ENCODE measurements at regions not wholly inside any gene's neighbourhood (a gene's known extent, or its start where the extent isn't known, plus 50 kb on each side); places are given as distances from the start of the nearest gene placed in this dataset.

DNA sequence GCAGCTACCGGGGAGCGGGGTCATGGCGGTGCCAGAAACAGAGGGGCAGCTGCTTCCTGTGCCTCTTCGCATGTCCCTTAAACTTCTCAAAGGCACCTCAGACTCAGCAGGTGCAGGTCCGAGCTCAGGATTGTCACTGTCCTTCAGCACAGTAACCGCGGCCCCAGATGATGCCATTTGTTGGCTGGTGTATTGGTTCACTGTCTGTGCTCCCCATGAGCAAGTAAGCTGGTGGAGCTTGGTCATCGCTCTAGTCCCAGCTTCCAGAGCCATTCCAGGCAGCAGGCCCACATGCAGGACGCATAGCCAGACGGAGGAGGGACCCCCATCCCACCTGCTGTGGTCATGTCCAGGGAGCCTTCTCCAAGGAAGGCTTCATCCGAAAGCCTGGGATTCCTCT, 154.0 kb upstream of the AJAP1 start:
- DNase-seq = no peak

DNA sequence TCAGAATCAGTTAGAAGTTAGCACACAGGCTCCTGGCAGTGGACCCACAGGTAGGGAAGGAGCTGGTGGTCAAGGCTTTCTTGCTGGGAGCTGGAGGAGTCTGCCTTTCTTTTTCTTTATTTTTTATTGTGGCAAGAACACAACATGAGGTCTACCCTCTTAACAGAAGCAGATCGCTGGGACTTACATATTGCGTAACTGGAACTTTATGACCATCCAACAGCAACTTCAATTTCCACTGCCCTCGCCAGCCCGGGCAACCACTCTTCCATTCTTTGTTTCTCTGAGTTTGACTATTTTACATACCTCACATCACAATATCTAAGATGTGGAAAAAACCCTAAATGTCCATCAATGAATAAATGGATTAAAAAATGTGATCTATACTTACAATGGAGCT, 147.8 kb upstream of the AJAP1 start:
- DNase-seq = no peak

DNA sequence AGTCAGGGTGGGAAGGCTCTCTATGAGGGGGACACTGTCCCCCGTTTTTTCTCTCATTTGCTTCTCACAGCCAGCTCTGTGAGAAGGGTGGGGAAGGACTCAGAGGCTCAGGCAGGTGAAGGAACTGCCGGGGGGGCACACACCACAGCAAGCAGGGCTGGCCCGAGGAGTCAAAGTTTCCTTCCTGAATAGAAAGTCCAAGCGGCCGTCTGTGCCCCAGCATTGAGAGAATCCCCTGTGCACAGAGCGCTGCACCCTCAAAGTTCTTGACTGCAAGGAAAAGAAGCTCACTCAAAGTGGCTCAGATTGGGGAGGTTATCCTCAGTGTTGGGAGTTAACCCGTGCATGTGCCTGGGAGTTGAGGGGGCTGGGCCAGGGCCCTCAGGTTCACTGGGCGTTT, 145.2 kb upstream of the AJAP1 start:
- DNase-seq = no peak

DNA sequence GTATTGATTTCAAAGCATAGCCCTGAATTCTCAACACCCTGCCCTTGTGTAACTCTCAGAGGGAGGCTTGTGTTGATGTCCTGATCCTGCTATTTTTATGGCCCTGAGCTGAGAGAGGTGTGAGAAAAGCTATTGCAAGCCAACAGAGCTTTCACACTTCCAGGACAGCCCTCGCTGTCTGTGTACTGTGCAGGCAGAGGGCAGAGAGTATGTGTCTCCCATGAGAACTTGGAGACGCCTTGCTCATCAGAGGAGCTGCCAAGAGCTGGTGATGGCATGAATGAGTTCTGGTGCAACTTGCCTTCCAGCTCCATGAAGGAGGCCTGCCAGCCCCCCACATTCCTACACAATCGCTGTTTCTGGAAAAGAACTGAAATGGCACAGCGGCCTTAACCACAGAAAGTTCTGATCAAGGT, 144.1 kb upstream of the AJAP1 start:
- DNase-seq = no peak

DNA sequence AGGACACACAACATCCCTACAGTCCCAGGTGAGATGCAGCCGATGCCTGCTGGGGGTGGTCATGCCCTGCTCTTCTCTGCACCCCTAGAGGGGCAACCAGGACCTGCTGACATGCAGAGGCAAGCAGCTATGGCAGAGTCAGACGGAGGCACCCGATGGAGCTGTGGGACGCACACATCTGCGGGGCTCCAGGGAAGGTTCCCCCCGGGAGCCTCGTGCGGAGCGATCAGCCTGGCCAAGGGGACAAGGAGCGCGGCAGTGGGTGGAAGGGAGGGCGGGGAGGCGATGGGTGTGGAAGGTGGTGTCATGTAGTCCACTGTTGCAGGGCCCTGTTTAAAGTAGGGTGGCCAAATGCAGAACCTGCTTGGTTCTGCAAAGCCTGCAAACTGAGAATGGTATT, 143.0 kb upstream of the AJAP1 start:
- DNase-seq = no peak

DNA sequence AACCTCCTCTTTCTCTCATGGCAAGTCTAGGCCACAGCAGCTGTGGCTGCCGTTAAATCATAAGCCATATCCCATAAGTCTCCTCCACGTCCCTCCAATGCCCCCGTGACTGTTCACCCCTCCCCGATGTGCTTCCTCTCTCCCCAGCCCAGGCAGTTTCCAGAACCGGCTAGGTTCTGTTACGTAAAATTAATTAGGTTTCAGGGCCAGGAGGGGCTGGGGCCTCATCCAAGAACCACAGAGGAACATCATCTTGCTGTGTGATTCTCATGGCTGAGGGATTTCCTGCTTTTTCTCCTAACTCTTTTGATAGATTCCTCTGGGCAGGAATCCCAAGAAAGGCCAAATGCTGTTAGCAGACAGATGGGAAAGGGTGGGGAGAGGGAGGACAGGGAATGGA, 141.8 kb upstream of the AJAP1 start:
- no peak for DNase-seq

DNA sequence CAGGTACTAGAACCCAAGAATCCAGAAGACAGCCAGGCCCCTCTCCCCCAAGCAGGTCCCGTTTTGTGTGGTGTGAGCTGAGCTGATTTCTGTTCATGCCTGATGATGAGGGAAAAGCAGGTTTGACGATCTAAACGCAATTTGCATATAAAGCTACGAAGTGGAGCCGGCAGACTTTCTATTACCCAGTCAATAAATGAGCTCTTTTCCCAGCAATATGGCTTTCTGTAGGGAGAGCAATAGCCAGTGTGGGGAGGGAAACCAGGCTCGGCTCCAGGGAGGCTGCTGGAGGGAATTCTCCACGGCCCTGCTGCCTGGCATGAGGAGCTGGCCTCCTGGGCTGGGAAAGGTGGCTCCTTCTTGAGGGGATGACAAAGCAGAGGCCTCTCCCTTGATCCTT, 140.7 kb upstream of the AJAP1 start:
- DNase-seq = no peak

DNA sequence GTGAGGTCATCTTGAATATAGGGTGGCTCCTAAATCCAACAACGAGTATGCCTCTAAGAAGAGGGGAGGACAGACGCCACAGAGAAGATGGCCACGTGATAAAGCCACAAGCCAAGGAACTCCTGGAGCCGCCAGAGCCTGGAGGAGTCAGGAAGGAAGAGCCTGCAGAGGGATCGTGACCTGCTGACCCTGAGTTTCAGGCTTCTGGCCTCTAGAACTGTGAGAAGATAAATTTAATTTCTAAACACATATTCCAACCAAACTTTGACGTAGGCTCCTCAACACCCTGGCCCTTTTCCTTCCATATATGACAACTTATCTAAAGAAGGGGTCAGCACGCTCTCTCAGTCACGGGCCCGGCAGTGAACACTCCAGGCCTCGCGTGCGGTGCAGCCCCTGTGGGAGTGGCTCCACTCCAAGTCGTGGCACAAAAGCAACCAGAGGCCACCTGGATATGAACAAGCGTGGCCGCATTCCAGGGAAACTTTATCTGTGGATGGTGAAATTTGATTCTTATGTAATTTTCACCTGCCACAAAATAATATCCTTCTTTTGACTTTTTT, 138.6 kb upstream of the AJAP1 start:
- no peak for DNase-seq

DNA sequence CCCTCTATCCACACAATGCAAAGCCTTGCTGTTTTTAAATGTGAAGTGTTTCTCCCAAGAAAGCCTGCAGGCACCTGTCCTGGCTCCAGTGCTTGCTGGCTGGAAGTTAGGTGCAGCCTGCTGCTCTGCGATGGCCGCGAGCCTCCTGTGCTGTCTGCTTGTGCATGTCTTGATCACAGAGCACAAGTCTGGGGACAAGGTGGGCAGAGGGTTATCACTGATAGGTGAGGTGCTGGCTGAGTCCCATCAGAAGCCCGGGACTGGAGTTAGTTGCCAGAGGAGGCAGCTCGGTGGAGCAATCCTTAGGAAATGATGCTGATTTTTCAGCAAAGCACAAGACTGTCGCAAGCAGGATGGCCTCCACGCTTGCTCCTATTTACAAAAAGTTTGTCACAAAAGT, 137.8 kb upstream of the AJAP1 start:
- no peak for DNase-seq

DNA sequence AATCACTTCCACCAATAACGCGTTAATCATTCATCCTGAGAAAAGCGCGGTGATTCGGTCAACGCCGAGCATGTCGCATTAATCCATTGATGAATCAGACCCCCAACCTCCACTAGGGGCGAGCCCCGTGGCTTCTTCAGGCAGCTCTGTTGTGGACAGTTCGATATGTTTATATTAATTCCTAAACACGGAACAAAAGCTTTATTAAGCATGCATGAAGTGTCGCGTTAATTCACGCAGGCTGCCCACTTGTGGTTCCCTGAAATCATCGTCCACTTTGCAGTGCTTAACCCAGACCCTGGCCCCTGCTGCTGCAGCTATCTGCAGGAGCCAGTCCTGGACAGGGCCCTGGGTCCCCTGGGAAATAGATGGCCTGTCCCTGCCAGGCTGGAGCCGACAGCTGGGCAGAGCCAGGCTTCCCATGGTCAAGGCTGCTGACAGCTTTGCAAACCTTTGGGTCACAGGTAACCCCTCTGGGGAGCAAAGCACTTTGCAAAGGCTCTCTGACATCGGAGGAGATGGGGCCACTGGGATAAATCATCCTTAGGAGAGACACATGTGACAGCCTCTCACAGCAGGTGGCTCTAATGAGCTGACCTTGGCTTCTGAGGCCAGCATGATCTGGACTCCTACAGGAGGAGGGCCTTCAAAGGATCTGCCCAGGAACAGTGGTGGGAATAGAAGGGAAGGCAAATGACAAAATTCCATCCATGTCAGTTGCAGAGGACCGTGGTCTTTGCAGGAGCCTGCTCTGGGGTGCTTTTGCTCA, 137.0 kb upstream of the AJAP1 start:
- no peak for DNase-seq

DNA sequence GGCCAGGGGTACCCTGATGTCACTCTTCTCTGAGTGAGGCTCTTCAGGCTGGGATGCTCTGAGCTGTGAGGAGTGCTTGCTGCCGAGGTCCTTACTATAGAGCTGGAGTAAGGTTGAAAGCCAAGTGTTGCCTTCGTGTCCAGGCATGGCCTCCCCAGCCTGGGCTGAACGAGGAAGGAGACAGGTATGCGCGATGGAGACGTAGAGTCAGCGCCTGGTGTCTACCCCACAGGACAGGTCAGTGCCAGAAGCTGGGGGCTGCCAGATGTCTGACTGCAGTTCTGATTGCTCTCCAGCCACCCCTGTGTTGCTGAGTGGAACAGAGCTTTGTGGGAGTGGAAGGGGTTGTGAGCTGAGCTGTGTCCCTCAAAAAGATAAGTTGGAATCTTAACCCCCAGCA, 135.8 kb upstream of the AJAP1 start:
- DNase-seq = no peak

DNA sequence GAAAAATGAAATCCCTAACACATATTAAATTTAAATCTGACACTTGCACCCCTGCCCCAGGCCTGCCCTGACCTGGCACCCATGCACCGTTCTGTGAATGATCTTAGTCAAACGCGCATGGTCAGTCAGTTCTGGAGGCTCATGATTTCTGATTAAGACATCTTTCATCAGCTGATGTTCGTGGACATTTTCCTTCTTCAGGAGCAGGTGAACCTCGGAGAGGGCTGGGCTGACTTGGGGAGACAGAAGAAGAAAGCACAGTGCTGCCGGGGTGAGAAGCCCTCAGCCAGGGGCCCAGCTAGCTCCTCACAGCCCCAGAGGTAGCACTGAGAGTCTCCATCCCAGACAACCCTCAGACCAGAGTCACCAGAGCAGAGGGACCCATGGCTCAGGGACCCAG, 134.5 kb upstream of the AJAP1 start:
- no peak for DNase-seq

DNA sequence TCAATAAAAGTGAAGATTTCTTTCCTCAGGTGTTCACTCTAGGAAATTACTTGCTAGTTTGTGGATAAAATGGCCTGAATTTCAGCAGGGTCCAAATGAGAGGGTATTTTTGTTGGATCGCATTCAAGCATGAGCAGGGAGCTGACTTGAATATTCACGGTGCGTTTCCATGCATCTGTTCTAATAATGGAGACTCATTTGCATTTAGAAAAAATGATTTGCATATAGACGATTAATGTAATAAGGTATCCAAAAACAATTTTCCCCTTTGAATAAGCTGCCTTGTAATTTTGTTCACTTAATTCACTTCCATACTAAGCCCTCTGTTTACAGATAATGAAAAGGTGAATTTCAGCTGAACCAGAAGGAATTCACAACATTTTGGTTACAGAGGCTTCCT, 130.9 kb upstream of the AJAP1 start:
- DNase-seq = no peak

DNA sequence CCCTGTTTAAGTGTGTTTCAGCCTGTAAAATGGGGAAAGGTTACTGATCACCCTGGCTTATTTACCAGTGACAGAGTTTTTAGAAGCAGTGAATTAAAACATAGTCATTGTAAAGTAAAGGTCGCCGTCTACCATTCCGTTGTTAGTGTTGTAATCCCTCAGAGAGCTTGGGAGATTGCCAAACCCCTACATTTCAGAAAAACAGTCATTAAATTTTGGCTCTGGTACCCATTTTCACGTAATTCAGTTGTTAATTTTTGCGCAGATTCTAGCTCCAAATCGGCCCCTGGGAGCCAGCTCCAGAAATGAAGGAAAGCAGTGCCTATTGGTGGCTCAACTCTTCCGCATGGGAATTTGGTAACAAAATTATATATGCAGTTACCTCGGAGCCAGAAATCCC, 127.7 kb upstream of the AJAP1 start:
- DNase-seq = no peak

DNA sequence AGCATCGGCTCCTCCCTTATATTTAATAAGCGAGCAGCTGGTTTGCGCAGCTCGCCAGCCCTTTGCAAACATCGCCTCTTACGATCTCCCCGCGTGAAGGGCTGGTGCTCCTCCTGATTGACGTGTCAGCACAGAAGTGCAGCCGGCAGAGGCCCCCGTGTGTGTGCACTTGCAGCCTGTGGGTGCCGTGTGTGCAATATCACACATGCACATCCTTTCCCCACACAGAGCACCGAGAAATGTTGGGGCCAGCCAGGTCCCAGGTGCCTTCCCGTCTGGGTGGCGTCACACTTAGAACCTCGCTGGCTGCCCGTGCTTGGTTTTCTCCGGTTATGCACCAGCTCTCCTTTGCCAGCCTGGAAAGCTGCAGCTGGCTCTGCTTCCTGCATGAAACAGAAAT, 126.6 kb upstream of the AJAP1 start:
- DNase-seq = no peak

DNA sequence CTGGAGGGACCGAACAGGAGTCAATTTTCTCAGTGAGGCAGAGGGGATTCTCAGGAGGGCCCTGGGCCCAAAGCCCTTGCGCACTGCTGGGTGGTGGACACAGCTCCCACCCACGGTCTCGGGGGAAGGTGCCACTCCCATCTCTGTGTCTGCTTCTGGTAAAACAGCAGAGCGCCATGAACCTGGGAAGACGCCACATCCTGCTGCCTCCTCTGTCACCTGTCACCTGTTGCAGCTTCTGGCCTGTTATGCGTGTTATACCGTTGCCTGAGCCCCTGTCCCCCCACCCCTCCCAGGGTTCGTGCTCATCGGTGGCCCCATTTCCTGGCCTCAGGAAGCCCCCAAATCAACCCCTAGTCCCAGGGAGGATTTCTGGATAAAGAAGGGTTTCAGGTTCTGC, 125.8 kb upstream of the AJAP1 start:
- no peak for DNase-seq

DNA sequence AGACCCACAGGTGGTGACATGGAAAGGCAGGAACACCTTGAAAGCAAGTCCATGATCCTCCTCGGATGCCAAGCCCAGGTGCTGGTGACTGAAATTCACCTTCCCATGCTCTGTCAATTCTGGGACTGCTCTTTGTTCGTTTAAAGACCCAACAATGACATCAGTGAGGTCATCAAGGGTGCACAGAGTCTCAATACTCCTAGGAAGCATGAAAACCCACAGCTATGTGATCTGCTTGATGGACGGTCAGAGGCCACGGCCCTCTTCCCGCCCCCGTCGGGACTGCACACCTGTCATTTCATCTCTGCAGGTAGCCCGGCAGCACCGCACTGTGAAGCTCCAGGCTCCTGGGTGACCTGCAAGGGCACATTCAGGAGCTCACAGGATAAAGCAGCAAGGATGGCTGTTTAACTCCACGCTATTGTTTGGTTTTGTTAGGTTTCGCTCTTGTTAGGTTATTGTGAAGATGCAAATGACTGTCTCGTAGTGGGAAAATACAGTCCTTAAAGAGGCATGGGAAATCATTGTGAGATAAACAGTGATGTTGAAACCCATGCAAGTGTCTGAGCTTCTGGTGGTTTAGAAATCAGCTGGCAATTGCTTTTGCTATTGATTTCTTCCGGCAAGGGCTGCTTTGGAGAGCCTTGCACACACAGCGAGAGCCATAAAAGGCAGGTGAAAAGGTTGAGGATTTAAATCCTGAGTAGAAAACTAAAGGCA, 124.8 kb upstream of the AJAP1 start:
- DNase-seq = no peak

DNA sequence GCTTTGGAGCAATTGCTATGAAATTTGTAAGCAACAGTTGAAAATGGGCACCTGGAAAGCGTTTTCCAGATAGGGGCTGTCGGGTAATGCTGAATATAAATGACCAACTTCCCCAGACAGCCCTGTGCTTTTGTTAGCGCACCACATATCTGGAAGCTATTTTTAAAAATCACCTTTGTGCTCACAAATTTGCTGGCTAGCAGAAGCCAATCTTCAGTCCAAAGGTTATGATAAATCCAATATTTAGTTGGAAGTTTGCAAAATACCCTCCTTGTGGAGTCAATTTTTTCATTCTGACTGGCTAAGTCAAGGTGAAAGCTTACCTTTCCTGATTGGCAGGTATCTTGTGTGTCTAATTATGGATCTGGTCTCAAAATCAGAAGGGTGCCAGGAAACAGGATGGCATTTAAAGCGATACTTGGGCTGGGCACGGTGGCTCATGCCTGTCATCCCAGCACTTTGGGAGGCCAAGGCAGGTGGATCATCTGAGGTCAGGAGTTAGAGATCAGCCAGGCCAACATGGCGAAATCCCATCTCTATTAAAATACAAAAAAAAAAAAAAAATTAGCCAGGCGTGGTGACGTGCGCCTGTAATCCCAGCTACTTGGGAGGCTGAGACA, 124.1 kb upstream of the AJAP1 start:
- DNase-seq = no peak

DNA sequence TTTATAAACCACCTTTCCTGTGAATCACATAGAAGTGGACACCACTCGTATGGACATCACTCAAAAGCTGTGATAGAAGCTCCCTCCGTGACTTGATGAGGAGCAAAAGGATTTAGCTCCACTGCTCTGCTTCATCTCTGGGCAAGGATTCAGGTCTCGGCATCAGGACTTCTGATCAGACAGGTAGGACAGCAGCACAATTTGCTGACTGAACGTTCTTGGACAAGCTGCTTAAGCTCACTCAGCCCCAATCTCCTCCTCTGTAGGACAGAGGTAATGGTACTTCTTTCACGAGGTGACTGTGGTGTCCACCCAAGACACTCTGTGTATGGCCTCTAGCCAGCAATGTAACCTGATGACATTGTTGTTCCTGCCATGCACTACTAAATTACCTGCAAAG, 122.6 kb upstream of the AJAP1 start:
- no peak for DNase-seq

DNA sequence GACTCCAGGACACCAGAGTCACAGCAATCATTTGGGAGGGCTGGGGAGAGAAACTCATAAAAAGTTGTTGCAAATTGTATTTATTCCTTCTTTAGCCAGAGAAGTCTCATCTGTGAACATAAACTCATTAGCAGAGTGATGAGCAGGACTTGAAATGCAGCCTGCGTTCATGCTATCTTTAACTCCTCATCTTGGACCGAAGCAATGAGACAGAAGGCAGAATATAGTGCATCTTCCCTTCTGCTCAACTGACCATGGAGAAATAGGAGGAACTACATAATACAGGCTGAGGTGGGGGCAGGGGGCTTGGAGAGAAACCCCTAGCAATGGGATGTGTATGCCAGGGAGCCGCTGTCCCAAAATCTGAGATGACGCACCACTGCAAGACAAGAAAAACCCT, 121.8 kb upstream of the AJAP1 start:
- DNase-seq = no peak

DNA sequence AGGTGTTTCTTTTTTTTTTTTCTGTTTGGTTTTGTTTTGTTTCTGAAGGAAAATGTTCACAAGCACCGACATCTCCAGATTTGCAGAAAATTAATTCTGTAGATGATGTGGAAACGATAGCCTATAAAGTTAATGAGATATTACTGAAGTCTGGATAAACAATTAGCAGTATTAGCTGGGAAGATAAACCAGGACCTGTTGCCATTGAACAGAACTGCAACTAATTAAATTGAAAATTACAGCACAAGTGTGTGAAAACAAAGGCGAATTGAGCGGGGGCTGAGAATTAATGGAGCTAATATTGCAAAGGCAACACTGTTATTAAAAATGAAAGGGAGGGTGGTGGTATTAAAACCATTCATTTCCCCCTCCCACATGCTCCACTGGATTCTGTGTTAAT, 107.5 kb upstream of the AJAP1 start:
- no peak for DNase-seq

DNA sequence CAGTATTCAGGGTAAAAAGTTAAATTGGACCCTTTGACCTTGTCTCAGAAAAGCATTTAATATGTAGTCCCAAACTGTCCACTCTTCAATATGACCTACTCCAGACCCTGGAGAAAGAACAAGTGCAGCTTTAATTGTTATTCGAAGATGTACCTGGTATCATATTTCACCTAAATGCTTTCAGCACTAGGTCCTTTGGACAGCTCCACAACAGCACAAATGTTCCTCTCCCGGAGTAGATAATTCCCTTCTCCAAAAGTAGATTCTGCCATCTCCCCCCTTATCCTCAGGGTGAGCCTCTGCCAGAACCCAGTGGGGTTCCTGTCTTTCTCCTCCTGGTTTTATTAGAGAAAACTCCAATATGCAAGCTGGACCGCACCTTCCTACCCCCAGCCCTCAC, 104.5 kb upstream of the AJAP1 start:
- no peak for DNase-seq

DNA sequence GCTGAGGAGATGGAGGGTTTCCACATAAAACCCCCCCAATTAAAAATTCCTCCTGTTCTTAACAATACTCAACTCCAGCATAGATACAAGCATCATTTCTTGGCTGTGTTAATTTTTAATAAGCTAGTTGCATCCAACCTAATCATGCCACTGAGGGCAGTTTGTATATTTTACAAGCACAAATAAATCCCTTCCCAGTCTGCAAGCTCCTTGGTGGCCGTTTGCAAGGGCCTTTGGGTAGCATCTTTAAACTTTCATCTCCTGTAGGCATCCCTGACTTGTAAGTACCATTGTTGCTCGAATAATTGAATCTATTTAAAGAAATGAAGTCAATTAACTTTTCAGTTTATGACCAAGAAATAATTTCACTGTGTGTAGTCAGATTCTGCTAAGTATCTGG, 103.5 kb upstream of the AJAP1 start:
- DNase-seq = no peak

DNA sequence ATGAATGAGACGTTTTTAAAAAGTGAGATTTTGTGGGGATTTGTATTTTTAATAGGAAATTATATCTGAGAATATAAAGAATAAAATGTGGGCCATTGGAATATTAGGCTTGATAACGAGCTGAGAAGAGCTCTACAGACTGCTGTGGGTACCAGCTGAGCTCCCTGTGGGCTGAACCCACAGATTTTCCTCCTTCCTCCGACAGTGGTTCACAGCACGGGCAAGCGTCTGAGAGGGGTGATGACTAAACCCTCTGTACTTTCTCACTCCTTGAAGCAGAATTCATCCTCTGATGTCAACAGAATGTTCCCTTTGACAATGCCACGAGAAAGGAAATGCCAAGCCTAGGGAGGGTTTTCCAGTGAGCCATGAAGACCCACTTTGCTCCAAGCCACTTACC, 102.7 kb upstream of the AJAP1 start:
- no peak for DNase-seq
